NCI-H146 (cell line): ENCODE measurements at regions not wholly inside any gene's neighbourhood (a gene's known extent, or its start where the extent isn't known, plus 50 kb on each side); places are given as distances from the start of the nearest gene placed in this dataset.
"Not testable (repeated sequence)": the region's sequence is repeated elsewhere in the genome, so short reads cannot be mapped to it uniquely, and the experiment has no call there.

Experiments used
- DNase-seq: peaks from one replicate; lab custom pipeline; 2025; lab: John Stamatoyannopoulos, UW

DNA sequence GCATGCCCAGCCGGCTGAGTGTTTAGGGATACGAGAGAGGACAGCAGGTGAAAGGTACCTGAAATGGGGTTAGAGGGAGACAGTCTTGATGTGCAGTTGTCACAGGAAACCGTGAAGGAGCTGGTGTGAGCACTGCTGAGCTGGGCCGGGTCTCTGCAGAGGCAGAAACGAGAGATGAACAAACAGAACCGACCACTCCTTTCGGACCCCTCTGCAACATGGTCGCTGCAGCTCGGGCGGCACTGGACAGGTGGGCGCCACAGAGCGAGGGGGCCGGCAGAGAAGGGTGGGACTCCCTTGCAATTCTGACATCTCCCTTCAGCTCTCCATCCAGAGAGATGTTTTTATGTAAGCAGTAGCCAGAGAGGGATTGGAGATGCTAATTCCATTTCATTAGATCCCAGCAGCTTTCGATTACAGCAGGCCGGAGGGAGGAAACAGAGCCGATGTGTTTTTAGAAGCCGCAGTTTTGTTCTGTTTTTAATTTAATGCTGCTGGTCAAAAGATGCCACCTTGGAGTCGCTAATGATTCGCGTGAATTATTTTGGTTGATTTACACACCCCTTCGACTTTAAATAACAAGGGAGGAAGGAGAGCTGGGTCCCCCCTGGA is 86.3 kb upstream of the RPL38 start:
- DNase-seq = no peak

- DNase-seq = no peak
These were observed 85.5 kb upstream of the RPL38 start for GRCh38 chr17:74117999-74118421.

- peak; percentile 27 for DNase-seq
These were observed 85.0 kb upstream of the RPL38 start for GRCh38 chr17:74118504-74118903.

- DNase-seq = no peak
These were observed 84.4 kb upstream of the RPL38 start for GRCh38 chr17:74119049-74119580.

DNA sequence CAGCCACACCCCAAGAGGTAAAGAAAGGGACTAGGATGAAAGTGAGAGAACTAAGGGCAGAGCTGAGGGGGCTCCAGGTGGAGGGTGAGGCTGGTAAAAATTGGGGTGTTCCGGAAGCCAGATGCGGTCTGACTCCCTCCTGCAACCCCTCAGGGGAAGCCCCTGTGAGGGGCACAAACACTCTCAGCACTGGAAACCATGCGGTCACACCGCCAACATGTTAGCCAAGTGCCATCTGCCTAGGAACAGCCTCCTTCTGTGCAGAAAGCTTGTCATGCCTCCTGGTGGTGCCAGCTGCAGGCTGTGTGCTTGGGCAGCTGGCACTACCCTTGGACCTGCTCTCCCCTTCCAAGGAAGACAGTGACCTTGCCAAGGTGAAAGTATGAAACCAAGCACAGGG is 83.5 kb upstream of the RPL38 start:
- no peak for DNase-seq

DNA sequence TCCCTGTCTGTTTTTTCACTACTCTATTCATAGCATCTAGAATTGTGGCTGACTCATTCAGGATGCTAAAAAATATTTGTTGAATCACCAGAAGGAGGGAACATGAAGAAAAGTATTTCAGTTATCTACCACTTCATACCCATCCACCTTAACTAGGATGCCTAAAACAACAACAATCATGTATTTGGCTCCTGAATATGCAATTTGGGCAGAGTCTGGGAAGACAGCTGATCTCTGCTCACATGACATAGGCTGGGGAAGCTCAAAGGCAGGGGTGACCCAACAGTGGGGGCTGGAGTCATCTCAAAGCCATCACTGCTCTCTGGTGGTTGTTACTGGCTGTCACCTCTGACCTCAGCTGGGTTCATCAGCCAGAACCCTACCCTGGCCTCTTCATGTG is 80.1 kb upstream of the RPL38 start:
- DNase-seq = no peak

DNA sequence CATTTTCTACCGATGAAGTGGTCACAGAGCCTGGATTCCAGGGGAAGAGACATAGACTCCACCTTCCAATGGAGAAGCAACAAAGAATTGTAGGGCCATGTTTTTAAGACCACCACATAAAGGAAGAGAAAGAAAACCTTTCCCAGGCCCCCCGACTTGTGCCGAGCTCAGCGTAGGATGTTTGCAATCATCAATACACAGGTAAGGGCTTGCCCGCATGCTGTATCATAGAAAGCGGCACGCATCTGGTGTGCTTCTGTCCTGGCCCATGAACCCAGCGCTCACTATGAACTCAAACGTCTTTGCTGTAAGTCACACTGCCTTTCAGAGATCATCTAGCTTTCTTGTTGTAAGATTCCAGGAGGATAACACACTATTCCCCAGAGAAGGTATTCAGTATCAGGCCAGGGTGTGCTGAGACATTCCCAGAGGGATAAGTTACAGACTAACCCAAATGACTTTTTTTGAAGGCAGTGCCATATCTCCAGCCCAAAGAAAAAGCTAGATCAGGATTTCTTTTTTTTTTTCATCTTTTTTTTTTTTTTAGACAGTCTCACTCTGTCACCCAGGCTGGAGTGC is 79.5 kb upstream of the RPL38 start:
- no peak for DNase-seq

GRCh38 chr17:74125156-74125555 is 78.3 kb upstream of the RPL38 start:
- DNase-seq = peak; percentile 52

GRCh38 chr17:74126179-74126900 is 77.1 kb upstream of the RPL38 start:
- no peak for DNase-seq

DNA sequence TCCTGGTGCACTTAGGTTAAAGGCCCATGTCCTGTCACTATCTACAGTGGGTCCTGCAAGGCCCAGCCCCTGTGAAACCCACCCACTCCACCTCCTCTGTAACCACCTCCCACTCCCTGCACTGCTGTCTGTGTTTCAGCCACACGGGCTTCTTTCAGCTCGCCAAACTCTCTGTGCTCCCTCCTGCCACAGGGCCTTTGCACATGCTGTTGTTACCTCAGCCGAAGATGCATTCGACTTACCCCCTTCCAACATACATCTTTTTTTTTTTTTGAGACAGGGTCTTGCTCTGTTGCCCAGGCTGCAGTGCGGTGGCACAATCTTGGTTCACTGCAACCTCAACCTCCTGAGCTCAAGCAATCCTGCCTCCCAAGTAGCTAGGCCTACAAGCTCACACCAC is 76.5 kb upstream of the RPL38 start:
- DNase-seq = no peak

DNA sequence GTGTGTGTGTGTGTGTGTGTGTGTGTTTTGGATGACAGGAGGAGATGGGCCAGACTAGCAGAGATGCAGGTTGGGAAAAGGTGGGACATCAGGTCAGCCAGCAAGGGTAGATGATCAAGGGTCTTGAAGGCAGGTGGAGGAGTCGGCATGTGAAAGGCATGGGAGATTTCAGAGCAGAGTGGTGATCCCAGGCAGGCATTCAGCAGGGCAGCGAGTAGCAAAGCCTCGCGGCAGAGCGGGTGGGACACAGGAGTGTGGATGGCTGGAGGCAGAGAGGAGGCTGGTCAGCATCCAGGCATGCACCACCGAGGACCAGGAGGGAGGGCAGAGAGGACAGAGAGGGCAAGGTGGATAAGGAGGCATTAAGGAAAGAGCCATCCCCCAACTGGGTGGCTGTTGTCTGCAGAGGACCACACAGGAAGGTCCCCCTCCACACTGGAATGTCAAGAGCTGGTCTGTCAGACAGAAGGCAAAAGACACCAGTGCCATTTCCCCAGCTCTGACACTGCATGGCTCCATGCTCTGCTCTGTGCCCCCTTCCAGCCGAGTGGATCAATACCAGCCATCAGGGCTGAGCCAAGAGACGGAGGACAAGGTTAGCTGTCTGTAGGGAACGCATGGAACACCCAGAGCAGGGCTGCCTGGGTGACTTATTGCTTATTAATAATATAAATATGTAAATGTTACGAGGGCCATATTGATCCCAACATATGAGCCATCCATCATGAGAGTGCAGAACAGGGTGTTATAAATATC is 74.8 kb upstream of the RPL38 start:
- no peak for DNase-seq

GRCh38 chr17:74129800-74130199 is 73.7 kb upstream of the RPL38 start:
- not testable (repeated sequence) for DNase-seq

- no peak for DNase-seq
These were observed 73.2 kb upstream of the RPL38 start for GRCh38 chr17:74130276-74130675.

- DNase-seq = no peak
These were observed 72.6 kb upstream of the RPL38 start for GRCh38 chr17:74130841-74131240.

- no peak for DNase-seq
These were observed 71.1 kb upstream of the RPL38 start for GRCh38 chr17:74132354-74132753.

DNA sequence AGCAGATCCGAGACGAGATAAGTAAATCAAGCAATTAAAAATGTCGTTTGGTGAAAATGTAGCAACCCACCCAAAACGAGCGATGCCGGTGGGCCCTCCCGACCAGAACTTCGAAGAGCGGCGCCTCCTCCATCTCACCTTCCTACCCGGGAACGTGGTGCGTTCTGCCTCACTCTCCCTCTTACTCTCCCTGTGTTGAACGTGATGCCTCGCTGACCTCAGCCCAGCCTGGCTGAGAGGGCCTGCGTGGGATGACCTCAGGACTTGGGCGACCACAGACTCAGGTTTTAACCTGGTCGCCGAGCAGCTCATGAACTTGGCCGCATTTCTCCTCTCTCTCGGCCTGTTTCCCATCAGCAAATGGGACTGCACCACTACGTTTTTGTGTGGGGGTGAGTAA is 69.7 kb upstream of the RPL38 start:
- DNase-seq = no peak

DNA sequence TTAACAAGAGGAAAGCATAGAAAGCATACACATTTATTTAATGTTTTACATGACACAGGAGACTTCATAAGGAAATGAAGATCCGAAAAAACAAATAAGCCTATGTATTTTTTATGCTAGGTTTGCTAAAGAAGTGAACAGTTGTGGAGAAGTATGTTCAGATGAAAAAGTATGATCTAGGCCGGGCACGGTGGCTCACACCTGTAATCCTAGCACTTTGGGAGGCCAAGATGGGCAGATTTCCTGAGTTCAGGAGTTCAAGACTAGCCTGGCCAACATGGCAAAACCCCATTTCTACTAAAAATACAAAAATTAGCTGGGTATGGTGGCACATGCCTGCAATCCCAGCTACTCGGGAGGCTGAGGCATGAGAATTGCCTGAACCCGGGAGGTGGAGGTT is 69.2 kb upstream of the RPL38 start:
- not testable (repeated sequence) for DNase-seq

DNA sequence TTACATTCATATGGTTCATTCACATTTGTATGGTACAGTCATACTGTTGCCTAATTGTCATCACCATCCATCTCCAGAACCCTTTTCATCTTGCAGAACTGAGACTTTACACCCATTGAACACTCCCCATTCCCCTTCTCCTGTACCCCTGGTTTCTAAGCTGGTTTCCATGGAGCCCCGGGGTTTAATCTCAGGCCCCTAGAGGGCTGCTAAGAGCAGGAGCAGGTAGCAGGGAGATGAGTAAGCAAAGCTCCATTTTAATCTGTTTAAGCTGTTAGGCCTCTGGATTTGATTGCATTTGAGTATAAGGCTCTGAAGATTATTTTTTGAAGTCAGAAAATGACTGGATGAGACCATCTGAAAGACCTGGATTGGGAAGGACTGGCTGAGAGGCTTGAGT is 68.5 kb upstream of the RPL38 start:
- DNase-seq = no peak

- no peak for DNase-seq
These were observed 67.9 kb upstream of the RPL38 start for GRCh38 chr17:74135391-74136167.

DNA sequence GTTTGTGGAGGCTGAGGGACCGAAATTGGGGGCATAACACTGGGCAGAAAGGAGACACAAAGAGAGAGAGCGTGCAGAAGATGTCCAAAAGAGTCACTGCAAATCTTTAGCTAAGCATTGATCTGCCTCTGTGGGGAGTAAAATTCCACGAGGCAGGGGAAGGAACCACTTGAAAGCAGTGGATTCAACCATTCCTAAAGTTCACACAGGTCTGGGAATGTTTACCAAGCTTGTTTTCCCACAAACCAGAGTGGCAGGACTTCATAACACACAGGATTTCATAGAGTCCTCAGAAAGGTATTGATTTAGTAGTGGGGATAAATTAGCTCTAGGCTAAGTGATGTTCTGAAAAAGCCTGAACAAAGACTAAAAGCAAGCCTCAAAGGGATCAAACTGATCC is 66.1 kb upstream of the RPL38 start:
- DNase-seq = no peak

DNA sequence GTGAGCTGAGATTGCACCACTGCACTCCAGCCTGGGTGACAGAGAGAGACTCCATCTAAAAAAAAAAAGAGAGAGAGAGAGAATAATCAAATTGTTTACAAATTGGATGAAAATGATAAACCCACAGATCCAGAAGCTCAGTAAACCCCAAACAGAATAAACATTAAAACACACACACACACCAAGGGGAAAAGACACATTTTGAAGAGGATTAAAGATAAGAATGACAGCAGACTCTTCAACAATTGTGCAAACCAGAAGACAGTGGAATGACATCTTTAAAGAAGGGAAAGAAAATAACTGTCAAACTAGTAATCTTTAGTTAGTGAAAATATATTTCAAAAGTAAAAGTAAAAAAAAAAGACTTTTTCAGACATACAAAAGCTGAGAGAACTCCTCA is 64.4 kb upstream of the RPL38 start:
- DNase-seq = no peak

DNA sequence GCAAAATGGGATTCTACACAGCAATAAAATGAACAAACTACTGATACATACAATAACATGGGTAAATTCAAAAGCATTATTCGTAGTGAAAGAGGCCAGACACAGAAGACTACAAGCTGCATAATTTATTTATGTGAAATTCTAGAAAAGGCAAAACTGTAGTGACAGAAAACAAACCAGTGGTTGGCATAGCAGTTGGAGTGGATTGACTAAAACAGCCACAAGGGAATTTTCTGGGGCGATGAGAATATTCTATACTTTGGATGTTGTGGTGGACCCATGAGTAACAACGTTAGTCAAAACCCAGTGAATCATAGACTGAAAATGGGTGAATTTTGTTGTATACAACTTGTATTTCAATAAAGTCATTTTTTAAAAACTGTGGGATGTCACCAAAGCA is 63.2 kb upstream of the RPL38 start:
- no peak for DNase-seq
